Natural killer cell (primary cell): ENCODE measurements at regions not wholly inside any gene's neighbourhood (a gene's known extent, or its start where the extent isn't known, plus 50 kb on each side); places are given as distances from the start of the nearest gene placed in this dataset.

Experiments used
- ATAC-seq, 3 donors: fragments of 150-1000 bp in 2 of 3; fragments of 200-7000 bp in 1 of 3; cut with Tn5 transposase; 1 replicate in 1 of 3; 2 replicates in 2 of 3; pipeline ENCODE4 v1.10.0; 2021; ENCODE audit warnings: mild to moderate bottlenecking in 2 of 3, moderate library complexity in 2 of 3
- DNase-seq, 2 donors: peaks; one replicate each; pipeline versions ENCODE4 v3.0.0 to v3.0.0-alpha.2; 2013 to 2021; ENCODE audit warnings: mixed read lengths in 1 of 2
- H3K27ac ChIP-seq: one replicate; pipeline ENCODE4 v1.5.1; 2013; ENCODE audit warnings: mild to moderate bottlenecking, low read length
- H3K27me3 ChIP-seq: one replicate; pipeline ENCODE4 v1.6.1; 2013; ENCODE audit warnings: low read length; ENCODE audit not compliant: control insufficient read depth, insufficient read depth
- H3K36me3 ChIP-seq: one replicate; pipeline ENCODE4 v1.6.1; 2013; ENCODE audit warnings: low read length; ENCODE audit not compliant: control insufficient read depth, insufficient read depth
- H3K4me1 ChIP-seq: one replicate; pipeline ENCODE4 v1.6.1; 2013; ENCODE audit warnings: low read length; ENCODE audit not compliant: control insufficient read depth, insufficient read depth
- H3K4me3 ChIP-seq: one replicate; pipeline ENCODE4 v1.5.1; 2013; ENCODE audit warnings: low read length
- H3K9me3 ChIP-seq: one replicate; pipeline ENCODE4 v1.6.1; 2013; ENCODE audit warnings: low read length; ENCODE audit not compliant: control insufficient read depth, insufficient read depth
- H3K27ac Mint-ChIP-seq, 2 donors: one replicate each; pipeline ENCODE4 v1.8.0; 2022; ENCODE audit warnings: mild to moderate bottlenecking in 2 of 2, mixed read lengths in 2 of 2, moderate library complexity in 1 of 2
- H3K27me3 Mint-ChIP-seq, 2 donors: one replicate each; pipeline ENCODE4 v1.8.0; 2022; ENCODE audit warnings: low read depth in 2 of 2, mixed read lengths in 2 of 2
- H3K36me3 Mint-ChIP-seq: one replicate; pipeline ENCODE4 v1.8.0; 2022; ENCODE audit warnings: mixed read lengths
- H3K4me1 Mint-ChIP-seq, 2 donors: one replicate each; pipeline ENCODE4 v1.8.0; 2022; ENCODE audit warnings: mixed read lengths in 2 of 2
- H3K4me3 Mint-ChIP-seq: one replicate; pipeline ENCODE4 v1.8.0; 2022; ENCODE audit warnings: mild to moderate bottlenecking, moderate library complexity, mixed read lengths
- H3K9me3 Mint-ChIP-seq, 2 donors: one replicate each; pipeline ENCODE4 v1.8.0; 2022; ENCODE audit warnings: mixed read lengths in 2 of 2
- CTCF ChIP-seq: fragments of 200-600 bp; IDR thresholded peaks from one replicate; pipeline ENCODE4 v1.8.0; 2022; ENCODE audit warnings: antibody characterized with exemption
- WGBS: methylation state at CpG from one replicate; pipeline ENCODE4 v1.1.7; 2013; ENCODE audit warnings: missing lambda C conversion rate; ENCODE audit not compliant: insufficient coverage; 5-methylcytosine and 5-hydroxymethylcytosine counted together
- intact Hi-C: fragments of 100-400 bp; cut with micrococcal nuclease; formaldehyde crosslinking; loops from one replicate; pipeline ENCODE4 v1.14.2; 2022

DNA sequence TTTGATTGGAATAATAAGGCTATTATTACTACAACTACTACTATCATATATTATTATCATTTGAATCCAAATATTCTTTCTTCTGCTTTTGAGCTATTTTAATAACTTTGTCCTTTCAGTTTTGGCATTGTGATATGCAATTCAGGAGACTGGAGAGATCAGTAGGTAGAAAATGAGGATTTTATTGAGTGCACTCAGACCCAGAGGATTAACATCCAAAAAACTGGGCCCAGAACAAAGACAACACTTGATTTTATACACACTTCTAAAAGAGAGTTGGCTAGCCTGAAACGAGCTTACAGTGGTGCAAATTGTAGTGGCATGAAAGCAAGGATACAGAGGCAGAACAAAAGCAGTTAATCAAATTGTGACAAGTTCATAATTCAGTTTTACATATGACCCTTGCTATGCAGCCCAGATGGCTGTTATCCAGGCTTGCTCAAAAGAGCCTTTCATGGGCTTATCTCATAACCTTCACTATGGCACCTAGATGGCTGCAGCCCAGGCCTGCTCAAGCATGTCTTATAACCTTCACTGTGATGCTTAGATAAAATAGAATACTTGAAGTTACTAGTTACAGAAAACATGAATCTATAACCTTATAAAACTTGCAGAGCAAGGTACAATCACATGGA, 796.3 kb upstream of the RAG2 start:
- H3K36me3 Mint-ChIP-seq: peaks cover 14% of the 10 kb centered on the region
- TF ChIP-seq CTCF: no peak

DNA sequence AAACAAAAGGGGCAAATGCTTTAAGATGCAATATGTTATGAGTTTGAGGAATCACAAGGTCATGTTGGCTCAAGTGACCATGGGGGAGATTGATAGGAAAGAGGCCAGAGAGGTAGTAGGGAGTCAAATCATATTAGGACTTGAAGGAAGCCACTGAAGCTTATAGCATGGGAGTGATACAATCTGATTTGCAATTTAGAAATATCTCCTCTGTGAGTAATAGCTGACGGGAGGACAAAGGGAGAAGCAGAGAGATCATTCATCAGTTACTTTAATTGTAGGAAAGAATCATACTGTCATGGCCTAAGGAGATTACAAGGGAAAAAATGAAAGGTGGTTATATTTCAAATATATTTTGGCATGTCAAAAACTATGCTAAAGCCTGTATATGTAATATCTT, 793.6 kb upstream of the RAG2 start:
- intact Hi-C loops: no loop called here
- Mint-ChIP-seq H3K4me3 (no peak overlapping the region), H3K27me3 (no peaks in the 10 kb centered on the region), H3K4me1 (no peaks in the 10 kb centered on the region), H3K27ac (no peak overlapping the region), H3K36me3 (peaks cover 13% of the 10 kb centered on the region), H3K9me3 (peaks cover 6 to 18% of the 10 kb centered on the region in 2 donors)
- peaks cover 5% of the 10 kb centered on the region for H3K9me3 ChIP-seq
- no peak for ATAC-seq
- no peaks in the 10 kb centered on the region for H3K36me3 ChIP-seq
- TF ChIP-seq CTCF: no peak
- H3K4me1 ChIP-seq: no peaks in the 10 kb centered on the region
- no peaks in the 10 kb centered on the region for H3K27me3 ChIP-seq
- no peak for DNase-seq
- no peak overlapping the region for H3K4me3 ChIP-seq
- 92% methylated on average over 1 of the region's 1 CpG for WGBS
- no peak overlapping the region for H3K27ac ChIP-seq

More for the DNA sequence above, 796.3 kb upstream of the RAG2 start:
- intact Hi-C loops: no loop called here
- H3K27me3 ChIP-seq: no peaks in the 10 kb centered on the region
- no peak overlapping the region for H3K27ac ChIP-seq
- 53% methylated on average over 1 of the region's 1 CpG for WGBS
- no peaks in the 10 kb centered on the region for H3K36me3 ChIP-seq
- ATAC-seq: no peak
- no peak overlapping the region for H3K4me3 ChIP-seq
- no peaks in the 10 kb centered on the region for H3K27me3 Mint-ChIP-seq
- no peak for DNase-seq
- H3K4me1 Mint-ChIP-seq: no peaks in the 10 kb centered on the region
- no peaks in the 10 kb centered on the region for H3K4me1 ChIP-seq
- H3K4me3 Mint-ChIP-seq: no peak overlapping the region
- H3K27ac Mint-ChIP-seq: no peak overlapping the region
- H3K9me3 Mint-ChIP-seq: peaks cover 6 to 18% of the 10 kb centered on the region in 2 donors
- peaks cover 5% of the 10 kb centered on the region for H3K9me3 ChIP-seq

DNA sequence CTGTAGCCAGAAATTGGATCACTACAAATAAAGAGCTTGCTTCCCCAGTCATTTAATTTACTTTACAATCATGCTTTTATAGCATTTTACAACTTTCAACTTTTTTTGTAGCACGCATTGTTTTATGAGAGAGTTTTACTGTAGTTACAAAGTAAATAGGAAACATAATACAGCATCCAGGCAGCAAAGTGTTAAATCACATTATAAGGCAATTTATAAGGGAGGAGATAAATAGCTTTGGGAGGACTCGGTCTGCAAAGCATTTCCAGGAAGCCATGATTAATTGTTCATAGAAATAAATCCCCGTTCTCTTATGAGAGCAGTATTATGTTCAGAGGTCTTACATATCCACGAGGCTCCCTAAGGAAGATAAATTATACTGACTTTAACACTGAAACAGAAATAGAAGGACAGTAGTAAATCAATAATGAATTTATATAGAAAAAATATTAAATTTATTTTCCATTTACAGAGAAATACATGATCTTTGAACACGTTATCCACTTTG, 792.6 kb upstream of the RAG2 start:
- WGBS: 83% methylated on average over 2 of the region's 5 CpGs
- Histone ChIP-seq H3K4me1 (no peaks in the 10 kb centered on the region), H3K27me3 (no peaks in the 10 kb centered on the region), H3K36me3 (no peaks in the 10 kb centered on the region), H3K4me3 (no peak overlapping the region), H3K27ac (no peak overlapping the region), H3K9me3 (peaks cover 5% of the 10 kb centered on the region)
- H3K4me1 Mint-ChIP-seq: no peaks in the 10 kb centered on the region
- ATAC-seq: no peak
- intact Hi-C loops: no loop called here
- H3K9me3 Mint-ChIP-seq: peaks cover 3 to 10% of the 10 kb centered on the region in 2 donors
- DNase-seq: no peak
- peaks cover 3% of the 10 kb centered on the region for H3K36me3 Mint-ChIP-seq
- no peak for TF ChIP-seq CTCF
- no peak overlapping the region for H3K4me3 Mint-ChIP-seq
- no peak overlapping the region for H3K27ac Mint-ChIP-seq
- no peaks in the 10 kb centered on the region for H3K27me3 Mint-ChIP-seq

DNA sequence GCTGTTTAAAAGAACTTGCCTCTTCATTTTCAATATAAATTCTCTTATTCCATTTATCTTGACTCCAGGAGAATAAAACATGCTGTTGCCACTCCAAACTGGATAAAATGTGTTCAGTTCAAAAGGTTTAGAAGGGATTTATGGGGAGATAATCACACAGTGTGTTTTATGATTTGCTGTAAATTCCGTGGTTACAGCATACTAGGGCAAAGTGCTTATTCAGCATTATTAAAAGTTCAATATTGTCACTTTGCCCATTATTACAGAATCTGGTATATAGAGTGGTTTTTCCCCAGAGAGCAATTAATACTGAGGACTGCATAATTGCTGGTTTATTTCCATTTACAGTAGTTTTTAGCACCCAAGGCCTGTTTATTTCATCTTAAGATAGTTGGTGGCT, 780.9 kb upstream of the RAG2 start:
- peaks cover 2 to 18% of the 10 kb centered on the region in 2 donors for H3K9me3 Mint-ChIP-seq
- no peak for ATAC-seq
- no CpG with 5 or more reads among the region's 1 CpG for WGBS
- H3K4me3 Mint-ChIP-seq: no peak overlapping the region
- DNase-seq: no peak
- no peaks in the 10 kb centered on the region for H3K4me1 Mint-ChIP-seq
- H3K27me3 Mint-ChIP-seq: no peaks in the 10 kb centered on the region
- no peak for TF ChIP-seq CTCF
- Histone ChIP-seq H3K4me3 (no peak overlapping the region), H3K36me3 (no peaks in the 10 kb centered on the region), H3K4me1 (no peaks in the 10 kb centered on the region), H3K27ac (no peak overlapping the region), H3K9me3 (peaks cover 7% of the 10 kb centered on the region), H3K27me3 (no peaks in the 10 kb centered on the region)
- intact Hi-C loops: no loop called here
- H3K36me3 Mint-ChIP-seq: no peaks in the 10 kb centered on the region
- H3K27ac Mint-ChIP-seq: no peak overlapping the region
